ENCODE measurements at regions not wholly inside any gene's neighbourhood (a gene's known extent, or its start where the extent isn't known, plus 50 kb on each side); places are given as distances from the start of the nearest gene placed in this dataset.
"Not testable (repeated sequence)": the region's sequence is repeated elsewhere in the genome, so short reads cannot be mapped to it uniquely, and the experiment has no call there.

- DNase-seq, result peak; percentile 61
These were observed 136.3 kb downstream of the LY86 start for GRCh38 chr6:6724539-6725467.

- no peak for DNase-seq
These were observed 137.1 kb downstream of the LY86 start for GRCh38 chr6:6725468-6726209.

DNA sequence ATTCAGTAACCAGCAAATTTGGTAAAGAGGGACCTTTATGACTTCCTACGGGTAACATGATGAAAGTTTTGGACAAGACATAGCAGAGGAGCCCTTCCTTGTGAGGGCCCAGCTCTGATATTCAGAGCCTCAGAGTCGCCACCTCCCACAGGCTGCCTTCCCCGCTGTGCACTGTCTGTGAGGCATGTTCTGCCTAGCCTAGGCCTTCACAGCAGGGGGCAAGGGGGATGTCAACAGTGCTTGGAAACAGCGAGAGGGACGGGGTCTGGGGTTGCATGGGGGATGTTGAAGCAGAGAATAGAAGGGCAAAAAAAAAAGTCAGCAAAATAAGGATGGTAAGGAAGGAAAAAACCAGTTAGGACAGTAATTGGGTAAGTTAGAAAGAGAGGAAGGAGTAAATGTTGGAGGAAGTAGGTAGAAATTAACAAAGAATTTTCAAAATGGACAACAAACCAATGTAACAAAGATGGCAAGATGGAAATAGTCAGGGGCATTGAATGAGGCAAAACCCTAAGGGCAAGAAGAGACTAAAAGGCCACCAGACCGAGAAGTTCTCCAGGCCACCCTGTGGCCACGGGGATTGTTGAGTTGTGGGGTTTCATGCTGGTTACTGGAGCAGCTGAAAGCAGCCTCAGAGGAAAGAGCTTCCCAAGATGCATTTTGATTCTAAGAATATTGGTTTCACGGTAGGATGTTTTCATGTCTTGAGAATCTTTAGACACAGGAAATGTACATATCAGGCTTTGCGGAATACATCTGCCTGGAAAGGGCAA is 139.8 kb downstream of the LY86 start:
- no peak for DNase-seq

- no peak for DNase-seq
These were observed 141.5 kb downstream of the LY86 start for GRCh38 chr6:6729971-6730370.

- DNase-seq, result no peak
These were observed 142.3 kb downstream of the LY86 start for GRCh38 chr6:6730831-6731230.

DNA sequence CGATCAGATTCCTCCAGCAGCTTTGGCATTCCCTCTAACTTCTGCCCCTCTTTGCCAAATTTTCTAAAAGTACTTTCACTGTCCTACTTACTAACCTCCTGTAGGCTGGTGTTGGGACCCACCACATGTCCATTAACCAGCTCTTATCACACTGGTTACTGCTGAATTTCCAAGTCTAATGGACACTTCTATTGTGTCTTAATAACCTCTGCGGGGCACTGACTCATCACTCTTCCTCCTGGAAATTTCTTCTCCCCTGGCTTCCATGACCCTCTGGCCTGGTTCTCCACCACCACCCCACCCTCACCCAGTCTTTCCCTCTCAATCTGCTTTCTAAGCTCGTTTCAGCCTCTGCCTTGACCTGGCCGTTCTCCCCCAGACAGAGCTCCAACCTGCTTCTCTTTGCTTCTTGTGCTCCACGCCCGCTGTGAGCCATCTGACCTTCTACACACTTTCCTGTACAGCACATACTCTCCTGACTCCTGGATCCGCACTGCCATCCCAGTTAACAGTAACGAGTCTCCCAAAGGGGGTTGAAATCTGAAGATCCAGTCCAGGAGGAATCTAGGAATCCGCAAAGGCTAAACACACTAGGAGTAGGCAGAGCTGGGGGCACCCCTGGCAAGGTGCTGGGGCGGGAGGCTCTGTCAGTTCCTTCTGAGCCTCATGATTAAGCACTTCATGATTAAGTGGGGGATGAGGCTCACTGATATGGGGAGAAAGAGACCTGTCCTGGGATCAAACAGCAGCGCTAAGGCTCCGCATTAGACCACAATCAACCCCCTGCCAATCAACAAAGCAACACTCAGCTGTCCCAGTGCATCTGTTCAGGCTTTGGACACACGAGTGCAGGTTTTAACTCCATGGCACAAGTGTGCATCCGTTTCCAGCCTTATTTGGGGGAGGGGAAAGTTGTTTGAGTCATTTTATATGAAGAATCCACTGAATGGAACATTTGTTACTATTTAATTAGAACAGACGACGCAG is 146.3 kb downstream of the LY86 start:
- DNase-seq, result no peak

DNA sequence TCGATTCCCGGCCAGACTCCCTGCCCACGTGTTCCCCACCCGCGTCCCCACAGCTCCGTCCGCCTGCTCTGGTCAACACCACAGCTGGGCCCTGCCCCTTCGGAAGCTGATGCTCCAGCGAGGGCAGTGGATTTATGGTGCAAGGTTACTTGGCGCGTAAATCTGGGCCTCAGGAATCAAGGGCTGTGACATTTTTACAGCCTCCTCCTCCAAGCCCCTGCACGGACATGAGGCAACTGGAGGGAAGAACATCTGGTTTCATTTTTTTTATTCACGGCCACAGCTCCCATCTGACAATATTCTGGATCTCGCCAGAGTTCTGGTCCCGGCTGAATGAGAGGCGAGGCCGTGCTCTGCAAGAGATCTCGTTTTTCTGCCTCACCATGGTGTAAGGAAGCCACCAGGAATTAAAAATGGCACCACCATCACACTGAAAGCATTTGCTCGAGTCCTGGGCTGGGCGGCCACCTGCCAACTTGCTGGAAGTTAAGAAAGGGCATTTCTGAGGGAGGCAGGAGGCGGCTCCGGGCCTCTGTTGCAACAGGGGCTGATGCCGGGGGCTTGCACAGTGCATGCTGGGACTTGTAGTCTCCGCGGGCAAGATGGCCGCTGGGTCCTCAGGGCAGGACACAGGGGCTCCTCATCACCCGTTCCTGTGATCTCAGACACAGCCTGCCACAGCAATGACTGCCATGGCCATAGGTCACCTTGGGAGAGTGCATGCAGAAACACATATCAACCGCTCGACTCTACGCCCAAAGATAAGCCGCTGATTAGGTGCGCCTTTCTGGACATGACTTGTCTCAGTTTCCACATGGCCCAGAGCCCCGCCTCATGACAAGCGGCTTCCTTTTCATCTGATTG is 148.5 kb downstream of the LY86 start:
- DNase-seq, result no peak

DNA sequence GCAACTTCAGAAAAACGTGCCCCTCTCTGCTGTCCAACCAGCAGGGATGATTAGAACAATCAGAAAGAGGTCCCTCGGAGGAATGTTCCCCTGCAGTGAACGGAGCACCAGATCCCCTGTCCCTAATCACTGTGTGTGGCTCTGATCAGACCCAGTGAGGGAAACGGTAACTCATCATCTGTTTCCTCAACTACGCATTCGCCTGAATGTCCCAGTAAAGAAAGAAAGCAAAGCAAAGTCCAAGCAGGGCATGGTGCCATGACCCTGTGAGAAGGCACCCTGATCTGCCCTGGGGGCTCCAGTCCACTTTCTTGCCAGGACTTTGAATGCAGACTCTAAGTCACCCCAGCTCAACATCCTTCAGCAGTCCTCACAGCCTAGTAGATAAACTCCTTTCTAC is 149.2 kb downstream of the LY86 start:
- no peak for DNase-seq

GRCh38 chr6:6738108-6738507 is 149.6 kb downstream of the LY86 start:
- DNase-seq, result no peak

GRCh38 chr6:6738922-6739716 is 150.6 kb downstream of the LY86 start:
- no peak for DNase-seq

GRCh38 chr6:6740595-6740994 is 152.1 kb downstream of the LY86 start:
- DNase-seq, result no peak

DNA sequence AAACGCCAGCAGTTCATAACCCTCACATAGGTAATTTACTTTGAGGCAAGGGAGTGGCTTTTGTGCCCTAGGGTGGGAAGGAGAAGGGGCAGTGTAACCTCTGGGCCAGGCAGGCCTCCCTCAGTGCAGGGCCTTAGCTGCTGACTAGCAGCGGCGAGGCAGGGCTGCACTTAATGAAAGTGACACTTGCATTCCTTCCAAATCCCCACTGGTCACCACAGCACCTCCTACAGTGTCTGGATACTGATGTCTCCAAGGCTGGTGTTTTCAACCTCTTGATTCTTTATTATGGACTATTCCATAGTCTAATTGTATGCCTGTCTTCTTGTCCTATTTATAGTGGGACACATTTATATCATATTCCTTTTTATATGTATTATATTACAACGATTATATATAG is 152.7 kb downstream of the LY86 start:
- no peak for DNase-seq

DNA sequence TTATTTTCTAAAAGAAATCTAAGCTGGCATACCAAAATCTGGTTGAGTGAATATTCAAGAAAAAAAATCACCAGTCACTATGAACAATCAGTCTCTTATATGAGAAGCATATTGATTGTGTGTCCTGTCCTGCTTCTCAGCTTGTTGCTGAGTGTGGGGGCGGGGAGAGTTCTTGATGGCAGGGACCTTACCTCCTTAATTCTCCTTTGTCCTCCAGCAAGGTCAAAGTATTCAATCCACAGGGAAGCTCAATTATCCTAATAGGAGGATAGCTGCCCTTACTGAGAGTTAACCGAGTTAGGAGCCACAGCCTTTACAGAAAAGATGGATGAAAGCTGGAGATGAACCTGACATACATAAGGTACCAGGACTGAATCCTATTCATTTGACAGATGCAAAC is 154.0 kb downstream of the LY86 start:
- no peak for DNase-seq

DNA sequence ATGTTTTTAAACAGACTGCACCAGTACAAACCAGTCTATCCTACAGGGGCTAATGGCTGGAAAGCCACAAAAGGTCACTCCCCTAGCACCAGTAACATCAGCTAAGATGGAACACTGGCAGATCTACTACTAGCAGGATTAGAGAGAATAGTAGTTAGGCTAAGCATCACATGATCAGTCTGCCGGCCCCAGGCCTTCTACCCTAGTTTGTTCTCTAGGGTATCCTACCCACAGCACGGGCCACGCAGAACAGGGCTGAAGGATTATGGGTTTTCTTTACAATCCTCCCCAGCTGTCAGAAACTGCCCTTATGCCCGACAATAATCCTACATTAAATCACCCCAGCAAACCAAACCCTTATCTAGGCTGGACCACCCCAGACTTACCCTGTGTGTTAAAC is 156.0 kb downstream of the LY86 start:
- no peak for DNase-seq

DNA sequence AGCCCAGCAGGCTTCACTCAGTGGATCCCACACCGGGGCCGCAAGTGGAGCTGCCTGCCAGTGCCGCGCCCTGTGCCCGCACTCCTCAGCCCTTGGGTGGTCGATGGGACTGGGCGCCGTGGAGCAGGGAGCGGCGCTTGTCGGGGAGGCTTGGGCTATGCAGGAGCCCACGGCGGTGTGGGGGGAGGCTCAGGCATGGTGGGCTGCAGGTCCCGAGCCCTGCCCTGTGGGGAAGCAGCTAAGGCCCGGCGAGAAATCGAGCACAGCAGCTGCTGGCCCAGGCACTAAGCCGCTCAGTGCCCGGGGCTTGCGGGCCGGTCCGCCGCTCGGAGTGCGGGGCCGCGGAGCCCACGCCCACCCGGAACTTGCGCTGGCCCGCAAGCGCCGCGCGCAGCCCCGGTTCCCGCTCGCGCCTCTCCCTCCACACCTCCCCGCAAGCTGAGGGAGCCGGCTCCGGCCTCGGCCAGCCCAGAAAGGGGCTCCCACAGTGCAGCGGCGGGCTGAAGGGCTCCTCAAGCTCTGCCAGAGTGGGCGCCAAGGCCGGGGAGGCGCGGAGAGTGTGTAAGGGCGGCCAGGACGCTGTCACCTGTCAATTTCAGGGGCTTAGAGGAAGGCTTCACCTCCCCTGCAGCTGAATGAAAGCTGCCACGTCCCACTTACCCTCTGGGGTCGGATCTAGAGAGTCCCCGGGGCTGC is 157.3 kb downstream of the LY86 start:
- not testable (repeated sequence) for DNase-seq

GRCh38 chr6:6746333-6746969 is 157.9 kb downstream of the LY86 start:
- DNase-seq, result no peak

DNA sequence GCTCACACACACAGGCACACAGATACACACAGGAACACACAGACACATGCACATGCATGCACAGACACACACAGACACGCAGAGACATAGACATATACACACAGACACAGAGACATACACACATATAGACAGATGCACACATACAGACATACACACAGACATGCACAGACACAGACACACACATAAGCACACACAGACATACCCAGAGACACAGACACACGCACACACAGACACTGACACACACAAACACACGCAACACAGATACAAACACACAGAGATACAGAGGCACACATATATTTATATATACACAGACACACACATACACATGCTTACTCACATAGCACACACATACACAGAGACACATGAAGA is 158.4 kb downstream of the LY86 start:
- DNase-seq, result no peak

GRCh38 chr6:6747371-6747770 is 158.9 kb downstream of the LY86 start:
- DNase-seq, result no peak

- DNase-seq, result no peak
These were observed 159.5 kb downstream of the LY86 start for GRCh38 chr6:6748001-6748400.
